ENCODE measurements at regions not wholly inside any gene's neighbourhood (a gene's known extent, or its start where the extent isn't known, plus 50 kb on each side); places are given as distances from the start of the nearest gene placed in this dataset.

- intact Hi-C loops (cut with micrococcal nuclease) (no loop called here), in situ Hi-C loops (cut with MboI) (no loop called here)
- H3K9me1 ChIP-seq (ENCODE audit: control insufficient read depth, insufficient read depth, low read length): no peaks in the 10 kb centered on the region
- no peaks in the 10 kb centered on the region for H3K36me3 ChIP-seq (ENCODE audit: control insufficient read depth, insufficient read depth, low read length)
- POLR2A ChIA-PET: no interaction called here
- H3K9ac ChIP-seq (ENCODE audit: insufficient read depth in 1 of 2, low read depth in 2 of 2, low read length in 2 of 2): no peak overlapping the region
- no peak for DNase-seq (ENCODE audit: extremely low read depth in 1 of 4, low spot score in 3 of 4)
- H4K20me1 ChIP-seq (replicated peaks; ENCODE audit: control insufficient read depth, insufficient read depth, low read length): no peaks in the 10 kb centered on the region
- 0% methylated on average over 6 of the region's 6 CpGs for WGBS (ENCODE audit: insufficient coverage, low coverage, missing lambda C conversion rate)
- TF ChIP-seq SMC3 (conservative IDR thresholded peaks at IDR 0.05; ENCODE audit: insufficient read depth, low read depth, low read length): no peak
- no peak for TF ChIP-seq ZNF140 (CRISPR knock-in tag; IDR thresholded peaks at IDR 0.05)
- TF ChIP-seq TEAD2 (tag; IDR thresholded peaks at IDR 0.05): no peak
- no peak for TF ChIP-seq CUX1 (CRISPR knock-in tag; IDR thresholded peaks at IDR 0.05)
- TF ChIP-seq BRF1 (IDR thresholded peaks at IDR 0.05; ENCODE audit: borderline replicate concordance, extremely low read depth, insufficient read length): no peak
- no peaks in the 10 kb centered on the region for H3K27me3 ChIP-seq (ENCODE audit: control insufficient read depth in 2 of 2, insufficient read depth in 2 of 2, low read length in 2 of 2)
- no peak for FAIRE-seq
- no TSS peak for BruUV-seq (replicated peaks)
- no peaks in the 10 kb centered on the region for H3K9me3 ChIP-seq (replicated peaks; ENCODE audit: control insufficient read depth, insufficient read depth, low read depth, low read length)
- H3K4me3 ChIP-seq: no peak overlapping the region
- no peak overlapping the region for H3K4me2 ChIP-seq (ENCODE audit: insufficient read depth, low read length)
- CTCF ChIA-PET (ENCODE audit: low intra/inter-chr PET ratio): no interaction called here
- H2AFZ ChIP-seq (ENCODE audit: low read depth, low read length): no peak overlapping the region
- H3K79me2 ChIP-seq (ENCODE audit: control insufficient read depth, insufficient read depth, low read length): no peaks in the 10 kb centered on the region
- no peaks in the 10 kb centered on the region for H3K4me1 ChIP-seq (replicated peaks in 1 of 2; ENCODE audit: control insufficient read depth in 2 of 2, insufficient read depth in 2 of 2, low read length in 2 of 2)
- ATAC-seq: no peak
- H3K27ac ChIP-seq (ENCODE audit: extremely low read depth, low read depth, low read length): no peak overlapping the region
These were observed 283.7 kb upstream of the MMADHC start for GRCh38 chr2:149871091-149871885.

Measured in K562 (cell line).